Astrocyte (in vitro differentiated cells and primary cell): ENCODE measurements at regions not wholly inside any gene's neighbourhood (a gene's known extent, or its start where the extent isn't known, plus 50 kb on each side); places are given as distances from the start of the nearest gene placed in this dataset.

Experiments
- EZH2 ChIP-seq: IDR thresholded peaks from 2 replicates; pipeline ENCODE4 v1.6.1; 2012; ENCODE audit warnings: mild to moderate bottlenecking, low read length, inconsistent platforms; ENCODE audit not compliant: insufficient read depth
- TF ChIP-seq, protein P1 (sequence below): IDR thresholded peaks from 2 replicates; pipeline ENCODE4 v1.5.1; 2011; ENCODE audit warnings: low read depth, mild to moderate bottlenecking, inconsistent platforms, low read length, moderate library complexity; ENCODE audit not compliant: insufficient read depth

DNA sequence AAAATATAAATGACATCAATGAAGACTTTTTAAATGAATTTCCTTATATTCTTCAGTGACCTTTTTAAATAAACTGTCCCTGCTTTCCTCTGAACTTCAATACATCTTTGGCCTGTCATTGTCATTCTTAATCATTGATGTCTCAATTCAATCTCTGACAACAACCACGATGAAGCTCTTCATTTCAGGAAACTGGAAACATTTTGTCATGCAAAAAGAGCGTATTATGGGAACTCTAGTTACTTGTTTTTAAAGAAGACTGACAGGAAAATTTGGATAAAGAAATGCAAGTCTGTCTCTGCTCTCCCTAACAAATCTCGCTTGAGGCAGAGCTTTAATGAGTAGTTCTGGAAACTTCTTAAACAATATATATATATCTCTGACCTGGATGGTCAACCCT lies 535.8 kb upstream of the ADGRL2 start:
- TF ChIP-seq, protein P1, sequence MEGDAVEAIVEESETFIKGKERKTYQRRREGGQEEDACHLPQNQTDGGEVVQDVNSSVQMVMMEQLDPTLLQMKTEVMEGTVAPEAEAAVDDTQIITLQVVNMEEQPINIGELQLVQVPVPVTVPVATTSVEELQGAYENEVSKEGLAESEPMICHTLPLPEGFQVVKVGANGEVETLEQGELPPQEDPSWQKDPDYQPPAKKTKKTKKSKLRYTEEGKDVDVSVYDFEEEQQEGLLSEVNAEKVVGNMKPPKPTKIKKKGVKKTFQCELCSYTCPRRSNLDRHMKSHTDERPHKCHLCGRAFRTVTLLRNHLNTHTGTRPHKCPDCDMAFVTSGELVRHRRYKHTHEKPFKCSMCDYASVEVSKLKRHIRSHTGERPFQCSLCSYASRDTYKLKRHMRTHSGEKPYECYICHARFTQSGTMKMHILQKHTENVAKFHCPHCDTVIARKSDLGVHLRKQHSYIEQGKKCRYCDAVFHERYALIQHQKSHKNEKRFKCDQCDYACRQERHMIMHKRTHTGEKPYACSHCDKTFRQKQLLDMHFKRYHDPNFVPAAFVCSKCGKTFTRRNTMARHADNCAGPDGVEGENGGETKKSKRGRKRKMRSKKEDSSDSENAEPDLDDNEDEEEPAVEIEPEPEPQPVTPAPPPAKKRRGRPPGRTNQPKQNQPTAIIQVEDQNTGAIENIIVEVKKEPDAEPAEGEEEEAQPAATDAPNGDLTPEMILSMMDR: no peak
- no peak for TF ChIP-seq EZH2
